ENCODE measurements at regions not wholly inside any gene's neighbourhood (a gene's known extent, or its start where the extent isn't known, plus 50 kb on each side); places are given as distances from the start of the nearest gene placed in this dataset.

- TF ChIP-seq, protein P1, sequence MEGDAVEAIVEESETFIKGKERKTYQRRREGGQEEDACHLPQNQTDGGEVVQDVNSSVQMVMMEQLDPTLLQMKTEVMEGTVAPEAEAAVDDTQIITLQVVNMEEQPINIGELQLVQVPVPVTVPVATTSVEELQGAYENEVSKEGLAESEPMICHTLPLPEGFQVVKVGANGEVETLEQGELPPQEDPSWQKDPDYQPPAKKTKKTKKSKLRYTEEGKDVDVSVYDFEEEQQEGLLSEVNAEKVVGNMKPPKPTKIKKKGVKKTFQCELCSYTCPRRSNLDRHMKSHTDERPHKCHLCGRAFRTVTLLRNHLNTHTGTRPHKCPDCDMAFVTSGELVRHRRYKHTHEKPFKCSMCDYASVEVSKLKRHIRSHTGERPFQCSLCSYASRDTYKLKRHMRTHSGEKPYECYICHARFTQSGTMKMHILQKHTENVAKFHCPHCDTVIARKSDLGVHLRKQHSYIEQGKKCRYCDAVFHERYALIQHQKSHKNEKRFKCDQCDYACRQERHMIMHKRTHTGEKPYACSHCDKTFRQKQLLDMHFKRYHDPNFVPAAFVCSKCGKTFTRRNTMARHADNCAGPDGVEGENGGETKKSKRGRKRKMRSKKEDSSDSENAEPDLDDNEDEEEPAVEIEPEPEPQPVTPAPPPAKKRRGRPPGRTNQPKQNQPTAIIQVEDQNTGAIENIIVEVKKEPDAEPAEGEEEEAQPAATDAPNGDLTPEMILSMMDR (conservative IDR thresholded peaks at IDR 0.05; ENCODE audit: low read length), result no peak
- no peak for TF ChIP-seq EZH2phosphoT487 (IDR thresholded peaks at IDR 0.05; ENCODE audit: borderline replicate concordance)
Observed at GRCh38 chr6:150684161-150684560, 84.5 kb downstream of the PLEKHG1 start.

Measured in Loucy (cell line).